ENCODE measurements at regions not wholly inside any gene's neighbourhood (a gene's known extent, or its start where the extent isn't known, plus 50 kb on each side); places are given as distances from the start of the nearest gene placed in this dataset.

GRCh38 chr4:171397175-171397574, 416.0 kb upstream of the GALNTL6 start:
- no peaks in the 10 kb centered on the region for H3K36me3 ChIP-seq (ENCODE audit: insufficient read depth, low read length)
- H4K20me1 ChIP-seq (ENCODE audit: insufficient read depth, low read length), result no peaks in the 10 kb centered on the region
- H3K27ac ChIP-seq (ENCODE audit: low read depth, low read length), result no peak overlapping the region
- H3K4me1 ChIP-seq (ENCODE audit: insufficient read depth, low read length), result no peaks in the 10 kb centered on the region
- no peaks in the 10 kb centered on the region for H3K79me2 ChIP-seq (ENCODE audit: insufficient read depth, low read length)
- no peaks in the 10 kb centered on the region for H3K9me3 ChIP-seq (ENCODE audit: low read depth, low read length)
- H2AFZ ChIP-seq (ENCODE audit: low read length), result no peak overlapping the region
- H3K4me2 ChIP-seq (ENCODE audit: insufficient read depth, low read length), result no peak overlapping the region
- DNase-seq (ENCODE audit: insufficient read length, low spot score, missing footprints), result no peak
- TF ChIP-seq CTCF (IDR thresholded peaks at IDR 0.05; ENCODE audit: extremely low read depth, low read depth, low read length), result no peak
- no peaks in the 10 kb centered on the region for H3K27me3 ChIP-seq (ENCODE audit: insufficient read depth, low read length)
- H3K4me3 ChIP-seq (ENCODE audit: insufficient read depth, low read length), result no peak overlapping the region

GRCh38 chr4:171390626-171391025, 422.6 kb upstream of the GALNTL6 start:
- Histone ChIP-seq H3K36me3 (ENCODE audit: insufficient read depth, low read length) (no peaks in the 10 kb centered on the region), H3K4me3 (ENCODE audit: insufficient read depth, low read length) (no peak overlapping the region), H3K79me2 (ENCODE audit: insufficient read depth, low read length) (no peaks in the 10 kb centered on the region), H3K4me2 (ENCODE audit: insufficient read depth, low read length) (no peak overlapping the region), H4K20me1 (ENCODE audit: insufficient read depth, low read length) (no peaks in the 10 kb centered on the region), H2AFZ (ENCODE audit: low read length) (no peak overlapping the region), H3K4me1 (ENCODE audit: insufficient read depth, low read length) (no peaks in the 10 kb centered on the region), H3K9me3 (ENCODE audit: low read depth, low read length) (no peaks in the 10 kb centered on the region), H3K27ac (ENCODE audit: low read depth, low read length) (no peak overlapping the region), H3K27me3 (ENCODE audit: insufficient read depth, low read length) (no peaks in the 10 kb centered on the region)
- DNase-seq (ENCODE audit: insufficient read length, low spot score, missing footprints), result no peak
- no peak for TF ChIP-seq CTCF (IDR thresholded peaks at IDR 0.05; ENCODE audit: extremely low read depth, low read depth, low read length)

- Histone ChIP-seq H3K27me3 (ENCODE audit: insufficient read depth, low read length) (no peaks in the 10 kb centered on the region), H3K79me2 (ENCODE audit: insufficient read depth, low read length) (no peaks in the 10 kb centered on the region), H2AFZ (ENCODE audit: low read length) (no peak overlapping the region), H3K27ac (ENCODE audit: low read depth, low read length) (no peak overlapping the region), H3K4me3 (ENCODE audit: insufficient read depth, low read length) (no peak overlapping the region), H3K4me1 (ENCODE audit: insufficient read depth, low read length) (no peaks in the 10 kb centered on the region), H3K4me2 (ENCODE audit: insufficient read depth, low read length) (no peak overlapping the region), H3K9me3 (ENCODE audit: low read depth, low read length) (no peaks in the 10 kb centered on the region), H3K36me3 (ENCODE audit: insufficient read depth, low read length) (no peaks in the 10 kb centered on the region), H4K20me1 (ENCODE audit: insufficient read depth, low read length) (no peaks in the 10 kb centered on the region)
- TF ChIP-seq CTCF (IDR thresholded peaks at IDR 0.05; ENCODE audit: extremely low read depth, low read depth, low read length), result no peak
- DNase-seq (ENCODE audit: insufficient read length, low spot score, missing footprints), result no peak
Measured at GRCh38 chr4:171378323-171378722, 434.9 kb upstream of the GALNTL6 start.

GRCh38 chr4:171376724-171377123, 436.5 kb upstream of the GALNTL6 start:
- no peak overlapping the region for H3K4me3 ChIP-seq (ENCODE audit: insufficient read depth, low read length)
- H3K27ac ChIP-seq (ENCODE audit: low read depth, low read length), result no peak overlapping the region
- H3K9me3 ChIP-seq (ENCODE audit: low read depth, low read length), result no peaks in the 10 kb centered on the region
- H3K4me2 ChIP-seq (ENCODE audit: insufficient read depth, low read length), result no peak overlapping the region
- H3K27me3 ChIP-seq (ENCODE audit: insufficient read depth, low read length), result no peaks in the 10 kb centered on the region
- no peak for DNase-seq (ENCODE audit: insufficient read length, low spot score, missing footprints)
- no peak for TF ChIP-seq CTCF (IDR thresholded peaks at IDR 0.05; ENCODE audit: extremely low read depth, low read depth, low read length)
- H2AFZ ChIP-seq (ENCODE audit: low read length), result no peak overlapping the region
- H3K36me3 ChIP-seq (ENCODE audit: insufficient read depth, low read length), result no peaks in the 10 kb centered on the region
- no peaks in the 10 kb centered on the region for H3K79me2 ChIP-seq (ENCODE audit: insufficient read depth, low read length)
- no peaks in the 10 kb centered on the region for H4K20me1 ChIP-seq (ENCODE audit: insufficient read depth, low read length)
- no peaks in the 10 kb centered on the region for H3K4me1 ChIP-seq (ENCODE audit: insufficient read depth, low read length)

All from osteoblast (primary cell).